Keratinocyte (primary cell): ENCODE measurements at regions not wholly inside any gene's neighbourhood (a gene's known extent, or its start where the extent isn't known, plus 50 kb on each side); places are given as distances from the start of the nearest gene placed in this dataset.

Source experiments
- DNase-seq: peaks from one replicate; pipeline ENCODE4 v3.0.0-alpha.2; 2011; ENCODE audit warnings: low read depth, missing footprints, low spot score
- FAIRE-seq: peaks from 2 replicates; lab custom pipeline; 2011; peaks lifted over from hg19 to GRCh38; lab: Jason Lieb, UNC
- H2AFZ ChIP-seq: 2 replicates; pipeline ENCODE4 v1.6.0; 2012; ENCODE audit warnings: low read length, control low read depth, inconsistent platforms; ENCODE audit not compliant: control insufficient read depth
- H3K27ac ChIP-seq: 2 replicates; pipeline ENCODE4 v1.5.1; 2011; ENCODE audit warnings: low read length; ENCODE audit not compliant: control insufficient read depth, insufficient read depth
- H3K27me3 ChIP-seq: 3 replicates; pipeline ENCODE4 v1.6.0; 2011; ENCODE audit warnings: low read length; ENCODE audit not compliant: control insufficient read depth, insufficient read depth; ENCODE audit errors: extremely low read depth
- H3K36me3 ChIP-seq, 2 experiments: 2 replicates in 1 of 2; 3 replicates in 1 of 2; pipeline ENCODE4 v1.5.1; 2011; ENCODE audit warnings: low read length in 2 of 2, mild to moderate bottlenecking in 1 of 2; ENCODE audit not compliant: control insufficient read depth in 2 of 2, insufficient read depth in 2 of 2; ENCODE audit errors: extremely low read depth in 1 of 2
- H3K4me1 ChIP-seq: 3 replicates; pipeline ENCODE4 v1.5.1; 2011; ENCODE audit warnings: low read length; ENCODE audit not compliant: control insufficient read depth, insufficient read depth; ENCODE audit errors: extremely low read depth
- H3K4me2 ChIP-seq: 3 replicates; pipeline ENCODE4 v1.6.0; 2011; ENCODE audit warnings: low read depth, low read length; ENCODE audit not compliant: control insufficient read depth, insufficient read depth; ENCODE audit errors: extremely low read depth
- H3K4me3 ChIP-seq, 3 experiments: fragments of 200-600 bp in 1 of 3; sonication (generic) in 1 of 3; 2 replicates in 2 of 3; 3 replicates in 1 of 3; pipeline ENCODE4 v1.5.1; 2011 to 2016; ENCODE audit warnings: low read length in 3 of 3, mild to moderate bottlenecking in 3 of 3, control low read depth in 2 of 3, inconsistent platforms in 1 of 3, low read depth in 1 of 3, mixed read lengths in 1 of 3, mixed run types in 1 of 3, moderate library complexity in 1 of 3; ENCODE audit not compliant: control insufficient read depth in 2 of 3, insufficient read depth in 2 of 3; ENCODE audit errors: extremely low read depth in 1 of 3
- H3K79me2 ChIP-seq: 2 replicates; pipeline ENCODE4 v1.6.0; 2012; ENCODE audit warnings: low read length; ENCODE audit not compliant: control insufficient read depth, insufficient read depth
- H3K9ac ChIP-seq: 3 replicates; pipeline ENCODE4 v1.6.0; 2011; ENCODE audit warnings: low read length; ENCODE audit not compliant: control insufficient read depth, insufficient read depth; ENCODE audit errors: extremely low read depth
- H3K9me1 ChIP-seq: 3 replicates; pipeline ENCODE4 v1.6.0; 2011; ENCODE audit warnings: low read length; ENCODE audit not compliant: control insufficient read depth, insufficient read depth; ENCODE audit errors: extremely low read depth
- H3K9me3 ChIP-seq: 2 replicates; pipeline ENCODE4 v1.5.1; 2012; ENCODE audit warnings: low read depth, low read length; ENCODE audit not compliant: control insufficient read depth
- H4K20me1 ChIP-seq: 3 replicates; pipeline ENCODE4 v1.6.0; 2011; ENCODE audit warnings: low read length; ENCODE audit not compliant: control insufficient read depth, insufficient read depth; ENCODE audit errors: extremely low read depth
- EZH2 ChIP-seq: IDR thresholded peaks from one replicate; pipeline ENCODE4 v1.6.1; 2012; ENCODE audit warnings: inconsistent platforms, mild to moderate bottlenecking, low read length, moderate library complexity
- dilution Hi-C: fragments of 300-500 bp; cut with MboI; formaldehyde crosslinking; loops from one replicate; pipeline ENCODE4 v1.7.0; 2020; ENCODE audit warnings: low sequenced_read_pairs; ENCODE audit not compliant: extremely low pct_ligation_motif_present
- TF ChIP-seq, protein P1 (sequence below), 3 experiments: IDR thresholded peaks in 1 of 3; conservative IDR thresholded peaks in 1 of 3; optimal IDR thresholded peaks in 1 of 3; 2 replicates in 2 of 3; 3 replicates in 1 of 3; pipeline versions ENCODE3 to v1.5.1; 2011; ENCODE audit warnings: low read length in 3 of 3, mild to moderate bottlenecking in 3 of 3, moderate library complexity in 2 of 3, control low read depth in 1 of 3, inconsistent platforms in 1 of 3; ENCODE audit not compliant: insufficient read depth in 2 of 3; ENCODE audit errors: extremely low read depth in 1 of 3

DNA sequence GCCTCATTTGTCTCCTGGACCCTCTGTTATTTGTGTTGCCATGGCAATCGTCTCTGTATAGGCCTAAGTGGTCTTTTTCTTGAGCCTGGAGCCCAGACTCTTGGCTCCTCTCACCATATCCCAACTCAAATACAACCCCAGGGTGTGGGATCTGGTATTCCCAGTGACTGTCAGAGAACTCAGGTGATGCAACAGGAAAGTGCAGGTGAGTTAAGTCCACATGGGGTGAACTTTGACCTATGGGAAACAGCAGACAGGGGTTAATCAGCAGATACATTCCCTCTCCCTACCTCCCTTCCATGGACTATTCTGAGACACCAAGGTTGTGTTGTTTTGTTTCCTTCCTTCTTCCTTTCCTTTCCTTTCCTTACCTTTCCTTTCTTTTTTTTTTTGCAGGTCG lies 130.9 kb upstream of the RPS6KA3 start:
- Histone ChIP-seq H3K27me3 (no peaks in the 10 kb centered on the region), H3K27ac (no peak overlapping the region), H3K9me1 (no peaks in the 10 kb centered on the region), H3K79me2 (no peaks in the 10 kb centered on the region), H3K9ac (no peak overlapping the region), H3K4me1 (no peaks in the 10 kb centered on the region), H2AFZ (no peak overlapping the region), H3K4me2 (no peak overlapping the region), H4K20me1 (no peaks in the 10 kb centered on the region), H3K36me3 (no peaks in the 10 kb centered on the region), H3K4me3 (no peak overlapping the region), H3K9me3 (no peaks in the 10 kb centered on the region)
- dilution Hi-C loops, result no loop called here
- FAIRE-seq (no peak), DNase-seq (no peak)
- TF ChIP-seq, protein P1, sequence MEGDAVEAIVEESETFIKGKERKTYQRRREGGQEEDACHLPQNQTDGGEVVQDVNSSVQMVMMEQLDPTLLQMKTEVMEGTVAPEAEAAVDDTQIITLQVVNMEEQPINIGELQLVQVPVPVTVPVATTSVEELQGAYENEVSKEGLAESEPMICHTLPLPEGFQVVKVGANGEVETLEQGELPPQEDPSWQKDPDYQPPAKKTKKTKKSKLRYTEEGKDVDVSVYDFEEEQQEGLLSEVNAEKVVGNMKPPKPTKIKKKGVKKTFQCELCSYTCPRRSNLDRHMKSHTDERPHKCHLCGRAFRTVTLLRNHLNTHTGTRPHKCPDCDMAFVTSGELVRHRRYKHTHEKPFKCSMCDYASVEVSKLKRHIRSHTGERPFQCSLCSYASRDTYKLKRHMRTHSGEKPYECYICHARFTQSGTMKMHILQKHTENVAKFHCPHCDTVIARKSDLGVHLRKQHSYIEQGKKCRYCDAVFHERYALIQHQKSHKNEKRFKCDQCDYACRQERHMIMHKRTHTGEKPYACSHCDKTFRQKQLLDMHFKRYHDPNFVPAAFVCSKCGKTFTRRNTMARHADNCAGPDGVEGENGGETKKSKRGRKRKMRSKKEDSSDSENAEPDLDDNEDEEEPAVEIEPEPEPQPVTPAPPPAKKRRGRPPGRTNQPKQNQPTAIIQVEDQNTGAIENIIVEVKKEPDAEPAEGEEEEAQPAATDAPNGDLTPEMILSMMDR (optimal IDR thresholded peaks at IDR 0.05 in 1 of 3, IDR thresholded peaks at IDR 0.05 in 1 of 3, conservative IDR thresholded peaks at IDR 0.05 in 1 of 3; ENCODE audit: extremely low read depth in 1 of 3, insufficient read depth in 2 of 3, low read length in 3 of 3), result no peak
- no peak for TF ChIP-seq EZH2

DNA sequence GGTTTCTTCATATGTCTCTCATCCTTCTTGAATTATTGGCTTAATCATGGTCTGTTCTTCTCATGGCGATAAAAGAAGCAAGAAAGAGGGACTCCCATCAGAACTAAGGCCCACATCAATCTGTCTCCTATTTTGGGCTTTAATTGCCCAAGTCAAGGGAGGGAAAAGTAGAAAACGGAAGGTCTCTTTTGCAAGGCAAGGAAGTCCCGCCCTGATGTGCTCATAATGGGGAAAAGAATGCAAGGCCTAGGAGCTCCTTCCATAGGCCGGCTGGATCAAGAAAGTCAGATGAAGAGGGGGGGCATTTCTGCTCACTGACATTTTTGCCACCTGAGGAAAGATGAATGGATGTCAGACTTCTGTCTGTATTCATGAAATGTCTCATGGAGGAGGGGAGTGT lies 127.7 kb upstream of the RPS6KA3 start:
- no peak for FAIRE-seq

More for the DNA sequence above, 127.7 kb upstream of the RPS6KA3 start:
- Histone ChIP-seq H3K36me3 (no peaks in the 10 kb centered on the region), H3K9me3 (no peaks in the 10 kb centered on the region), H3K4me3 (no peak overlapping the region), H3K4me2 (no peak overlapping the region), H3K79me2 (no peaks in the 10 kb centered on the region), H3K9me1 (no peaks in the 10 kb centered on the region), H3K9ac (no peak overlapping the region), H3K27me3 (no peaks in the 10 kb centered on the region), H3K4me1 (no peaks in the 10 kb centered on the region), H4K20me1 (no peaks in the 10 kb centered on the region), H2AFZ (no peak overlapping the region), H3K27ac (no peak overlapping the region)
- no peak for TF ChIP-seq EZH2
- TF ChIP-seq, protein P1 (optimal IDR thresholded peaks at IDR 0.05 in 1 of 3, IDR thresholded peaks at IDR 0.05 in 1 of 3, conservative IDR thresholded peaks at IDR 0.05 in 1 of 3; ENCODE audit: extremely low read depth in 1 of 3, insufficient read depth in 2 of 3, low read length in 3 of 3), result no peak
- DNase-seq, result no peak
- dilution Hi-C loops, result no loop called here
